Left ventricle myocardium superior (tissue), 1 donor: ENCODE measurements at regions not wholly inside any gene's neighbourhood (a gene's known extent, or its start where the extent isn't known, plus 50 kb on each side); places are given as distances from the start of the nearest gene placed in this dataset.

Experiments used
- ATAC-seq: fragments of 200-7000 bp; cut with Tn5 transposase; one replicate; pipeline ENCODE4 v1.9.1; 2020; ENCODE audit warnings: mild to moderate bottlenecking, moderate library complexity
- DNase-seq: peaks from one replicate; pipeline ENCODE4 v3.0.0-alpha.2; 2020
- intact Hi-C: fragments of 100-400 bp; cut with micrococcal nuclease; formaldehyde crosslinking; loops from one replicate; pipeline ENCODE4 v1.11.0; 2022
- donor health status: DM: no; HTN: yes; CAD: no; lungs with severe emphysema.

DNA sequence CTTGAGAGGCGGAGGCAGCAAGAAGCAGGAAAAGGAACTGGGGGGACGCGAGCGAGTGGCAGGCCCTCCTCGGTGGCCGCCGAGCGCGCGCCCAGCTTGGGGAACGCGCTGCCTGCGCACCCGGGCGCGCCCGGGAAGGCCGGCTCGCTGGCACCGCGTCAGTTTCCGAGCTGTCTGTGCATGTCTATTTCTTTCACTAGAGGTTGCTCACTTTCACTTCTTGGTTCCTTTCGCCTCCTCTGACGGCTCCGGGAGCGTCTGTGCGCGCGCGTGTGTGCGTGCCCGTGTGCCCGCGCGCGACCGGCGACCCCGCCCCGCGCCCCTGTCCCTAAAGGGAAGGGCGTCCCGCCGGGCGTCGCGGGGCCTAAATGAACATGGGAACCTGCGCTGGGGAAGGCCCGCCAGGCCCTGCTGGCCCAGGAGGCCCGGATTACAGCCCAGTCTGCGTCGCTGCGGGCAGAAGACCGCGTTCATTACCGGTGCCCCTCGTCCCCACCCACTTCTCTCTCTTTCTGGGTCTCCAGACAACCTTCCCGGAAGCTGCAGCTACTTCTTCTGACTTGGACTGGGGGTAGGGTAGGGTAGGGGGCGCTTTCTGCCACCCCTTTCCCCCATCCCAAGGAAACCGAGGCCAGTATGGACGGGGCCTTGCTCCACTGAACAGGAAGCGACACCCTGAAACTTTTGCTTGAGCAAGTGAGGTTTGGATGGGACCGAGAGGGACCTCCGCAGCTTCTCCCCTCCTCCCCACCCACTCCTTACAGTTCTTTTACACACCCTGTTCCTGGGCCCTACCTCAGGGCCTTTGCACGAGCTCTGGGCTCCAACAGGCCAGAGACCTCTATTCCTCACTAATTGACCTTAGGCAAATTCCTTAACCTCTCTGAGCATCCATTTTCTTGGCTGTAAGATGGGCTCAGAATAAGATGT is 205.8 kb upstream of the IER5L start:
- DNase-seq, result peak; percentile 92
- peak; percentile 92 for ATAC-seq
- intact Hi-C loops, result no loop called here

DNA sequence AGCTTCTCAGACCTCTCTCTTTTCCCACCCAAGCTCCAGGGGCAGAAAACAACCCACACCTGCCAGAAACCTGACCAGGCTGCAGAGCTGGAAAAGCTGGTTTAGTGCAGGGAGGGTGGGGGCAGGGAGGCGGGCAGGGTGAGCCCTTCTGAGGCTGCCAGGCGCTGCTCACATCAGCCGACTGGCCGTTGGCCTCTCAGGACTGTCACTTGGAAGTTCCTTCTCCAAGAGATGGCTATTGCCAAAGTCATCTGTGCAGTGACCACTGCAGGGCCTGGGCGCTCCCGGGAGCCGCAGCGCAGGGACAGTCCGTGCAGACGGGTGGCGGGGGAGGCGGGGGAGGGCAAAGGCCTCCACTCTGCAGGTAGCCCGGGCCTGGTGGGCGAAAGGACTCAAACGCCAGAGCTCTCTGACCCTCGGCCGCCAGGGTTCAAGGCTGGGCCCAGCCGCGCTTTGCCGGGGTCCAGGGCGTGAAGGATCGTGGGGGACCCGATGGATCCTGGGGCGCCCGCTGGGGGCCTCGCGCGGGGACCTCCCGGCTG is 205.0 kb upstream of the IER5L start:
- peak; percentile 76 for ATAC-seq
- peak; percentile 69 for DNase-seq
- intact Hi-C loops, result no loop called here

DNA sequence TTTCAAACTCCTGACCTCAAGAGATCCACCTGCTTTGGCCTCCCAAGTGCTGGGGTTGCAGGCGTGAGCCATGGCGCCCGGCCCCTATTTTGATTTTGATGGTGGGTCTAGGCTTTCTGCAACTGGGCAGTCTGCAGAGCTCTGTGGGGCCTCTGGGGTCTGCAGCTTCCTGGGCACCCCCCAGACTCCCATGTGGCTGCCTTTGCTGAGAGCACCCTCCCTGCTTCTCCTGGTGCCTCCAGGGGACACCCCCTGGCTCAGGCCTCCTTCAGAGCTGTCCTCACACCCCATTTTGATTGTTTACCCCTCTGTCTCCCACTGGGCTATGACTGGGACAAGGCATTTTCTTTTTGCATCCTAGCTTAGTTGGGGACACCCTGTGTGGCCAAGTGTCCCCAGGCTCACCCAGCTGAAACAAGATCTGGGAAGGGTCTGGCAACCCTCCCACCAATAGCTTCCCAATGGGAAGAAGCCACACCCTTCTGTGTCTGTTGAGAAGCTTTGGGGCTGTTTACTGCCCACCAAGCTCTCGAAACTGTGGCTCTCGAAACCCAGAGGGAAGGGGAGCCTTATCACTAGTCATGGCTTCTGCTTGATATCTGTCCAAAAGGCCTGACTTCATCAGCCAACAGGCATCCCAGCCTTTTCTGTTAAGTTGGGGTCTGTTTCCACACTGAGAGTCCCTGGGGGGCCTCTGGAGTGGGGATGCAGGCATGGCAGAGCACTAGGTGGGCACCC is 204.4 kb upstream of the IER5L start:
- no peak for DNase-seq
- peak; percentile 9 for ATAC-seq
- intact Hi-C loops, result no loop called here

DNA sequence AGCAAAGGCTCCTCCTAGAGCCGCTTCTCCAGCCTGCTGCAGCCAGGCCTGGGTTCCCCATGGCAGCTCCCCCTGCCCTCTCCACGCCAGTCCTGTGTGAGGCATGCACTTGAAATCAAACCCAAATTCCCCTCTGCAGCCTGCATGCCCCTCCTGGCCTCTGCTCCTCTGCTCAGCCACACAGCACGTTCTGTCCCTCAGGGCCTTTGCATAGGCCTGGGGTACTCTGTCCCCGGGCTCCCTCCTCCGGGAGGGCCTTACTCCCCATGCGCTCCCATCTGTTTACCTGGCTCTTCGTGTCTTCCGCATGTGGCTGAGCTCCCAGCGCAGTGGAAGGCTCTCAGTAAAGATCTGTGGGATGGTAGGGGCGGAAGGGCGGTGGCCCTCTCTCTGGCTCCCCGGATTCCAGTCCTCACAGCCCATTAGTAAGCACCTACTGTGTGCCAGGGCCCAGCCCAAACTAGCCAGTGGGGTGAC is 203.5 kb upstream of the IER5L start:
- no peak for ATAC-seq
- DNase-seq, result no peak
- intact Hi-C loops, result no loop called here

- ATAC-seq, result no peak
- intact Hi-C loops, result no loop called here
- no peak for DNase-seq
These were observed 202.9 kb upstream of the IER5L start for GRCh38 chr9:129380961-129381401.

DNA sequence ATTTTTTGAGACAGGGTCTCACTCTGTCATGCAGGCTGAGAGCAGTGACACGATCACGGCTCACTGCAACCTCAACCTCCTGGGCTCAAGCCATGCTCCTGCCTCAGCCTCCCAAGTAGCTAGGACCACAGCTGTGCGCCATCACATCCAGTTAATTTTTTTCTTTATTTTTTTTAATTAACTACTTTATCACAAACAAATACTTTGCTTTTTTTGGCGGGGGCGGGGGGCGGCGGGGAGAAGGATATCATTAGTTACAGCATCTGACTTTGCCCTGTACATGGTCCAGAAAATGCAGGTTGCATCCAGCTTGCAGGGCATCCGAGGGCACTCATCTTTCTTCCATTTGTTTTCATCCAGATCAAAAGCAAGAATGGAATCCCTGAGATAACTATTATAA is 201.8 kb upstream of the IER5L start:
- intact Hi-C loops, result no loop called here
- ATAC-seq (no peak), DNase-seq (no peak)

DNA sequence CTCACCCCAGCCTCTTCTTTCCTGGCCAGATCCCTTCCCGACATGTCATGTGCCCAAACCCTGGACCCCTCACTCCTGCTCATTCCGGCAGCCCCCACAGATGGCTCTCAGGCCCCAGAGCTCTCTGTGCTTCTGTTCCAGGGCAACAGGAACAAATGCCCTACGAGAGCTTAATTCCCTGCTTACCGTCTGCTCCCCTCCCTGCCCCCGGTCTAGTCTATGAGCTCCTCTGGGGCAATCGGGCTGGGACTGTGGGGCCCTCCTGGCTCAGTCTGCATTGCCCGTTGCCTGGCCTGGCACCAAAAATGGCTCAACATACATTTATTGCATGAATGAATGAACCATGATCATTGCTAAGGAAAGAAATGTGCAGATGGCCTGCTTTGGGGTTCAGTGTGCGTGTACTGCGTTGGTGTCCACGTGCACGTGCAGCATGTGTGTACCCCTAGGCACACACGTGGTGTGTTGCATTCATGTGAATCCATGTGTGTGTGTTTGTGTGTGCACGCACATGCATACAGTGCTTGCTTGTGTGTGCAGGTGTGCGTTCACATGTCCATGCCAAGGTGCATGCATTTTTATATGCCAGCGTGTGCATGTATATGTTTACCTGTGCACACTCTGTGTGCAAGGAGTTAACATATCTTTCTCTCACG is 201.2 kb upstream of the IER5L start:
- intact Hi-C loops, result no loop called here
- DNase-seq, result no peak
- no peak for ATAC-seq

DNA sequence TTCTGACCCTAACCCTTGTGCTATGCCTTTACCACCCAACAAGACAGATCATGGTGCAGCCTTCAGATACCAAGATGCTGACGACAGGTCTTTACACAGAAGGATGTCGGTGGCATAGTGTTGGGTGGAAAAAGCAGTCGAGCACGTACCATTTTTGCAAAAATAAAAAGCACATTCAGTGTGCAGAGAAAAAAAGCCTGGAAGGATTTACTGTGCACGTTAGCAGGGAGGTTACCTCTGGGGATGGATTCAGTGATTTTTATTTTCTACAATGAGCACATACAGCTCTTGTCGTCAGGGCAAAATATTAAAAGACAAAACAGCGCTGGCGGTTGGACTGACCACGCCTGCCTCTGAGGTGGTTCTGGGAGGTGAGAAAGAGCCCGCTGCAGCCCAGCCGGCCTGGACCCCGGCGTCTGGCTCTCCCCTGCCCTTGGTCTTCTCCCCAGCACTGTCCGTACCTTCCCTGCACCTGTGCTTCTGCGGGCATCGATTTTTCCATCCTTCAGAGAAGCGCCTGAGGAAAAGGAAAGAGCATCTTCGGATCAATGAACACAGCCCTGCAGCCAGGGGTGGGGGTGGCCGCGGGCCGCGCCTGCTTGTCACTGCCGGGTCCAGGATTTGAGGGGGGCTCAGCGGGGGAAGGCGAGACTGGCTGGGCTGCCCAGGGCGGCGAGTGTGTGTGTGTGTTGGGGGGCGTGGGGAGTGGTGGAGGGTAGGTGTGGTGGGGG is 200.0 kb upstream of the IER5L start:
- ATAC-seq (no peak), DNase-seq (no peak)
- intact Hi-C loops, result no loop called here

- no peak for ATAC-seq
- DNase-seq, result no peak
- intact Hi-C loops, result no loop called here
These were observed 199.1 kb upstream of the IER5L start for GRCh38 chr9:129377181-129377580.

GRCh38 chr9:129375845-129376244 is 197.8 kb upstream of the IER5L start:
- intact Hi-C loops, result no loop called here
- ATAC-seq (no peak), DNase-seq (no peak)

GRCh38 chr9:129374651-129375050 is 196.6 kb upstream of the IER5L start:
- ATAC-seq (no peak), DNase-seq (no peak)
- intact Hi-C loops, result no loop called here

DNA sequence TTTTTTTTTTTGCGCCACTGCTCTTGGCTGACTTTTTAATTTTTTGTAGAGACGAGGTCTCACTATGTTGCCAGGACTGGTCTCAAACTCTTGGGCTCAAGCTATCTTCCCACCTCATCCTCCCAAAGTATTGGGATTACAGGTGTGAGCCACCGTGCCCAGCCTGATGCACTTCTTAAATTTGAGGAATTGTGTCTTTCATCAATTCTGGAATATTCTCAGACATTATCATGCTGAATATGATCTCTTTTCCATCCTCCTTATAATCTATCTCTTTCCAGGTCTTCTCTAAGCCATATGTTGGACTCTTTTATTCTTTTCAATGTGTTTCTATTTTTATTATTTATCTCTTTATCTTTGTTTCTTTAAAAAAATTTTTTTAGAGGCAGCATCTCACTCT is 196.2 kb upstream of the IER5L start:
- intact Hi-C loops, result no loop called here
- ATAC-seq (no peak), DNase-seq (no peak)

GRCh38 chr9:129373361-129373760 is 195.3 kb upstream of the IER5L start:
- DNase-seq (no peak), ATAC-seq (no peak)
- intact Hi-C loops, result no loop called here

DNA sequence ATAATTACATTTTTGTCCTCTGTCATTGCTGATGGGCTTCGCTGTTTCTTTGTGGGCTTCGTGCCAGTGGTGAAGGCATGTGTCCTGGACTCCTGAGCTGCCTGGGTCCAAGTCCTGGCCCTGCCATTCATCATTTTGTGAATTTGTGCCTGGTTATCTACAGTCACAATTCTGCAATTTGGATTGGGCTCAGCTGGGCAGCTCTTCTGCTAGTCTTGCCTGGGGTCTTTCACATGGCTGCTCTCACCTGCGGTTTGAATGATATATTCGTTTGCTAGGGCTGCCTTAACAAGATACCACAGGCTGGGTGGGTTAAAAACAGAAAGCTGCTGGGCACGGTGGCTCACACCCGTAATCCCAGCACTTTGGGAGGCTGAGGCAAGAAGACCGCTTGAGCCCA is 192.7 kb upstream of the IER5L start:
- ATAC-seq (no peak), DNase-seq (no peak)
- intact Hi-C loops, result no loop called here

GRCh38 chr9:129368444-129368978 is 190.4 kb upstream of the IER5L start:
- intact Hi-C loops, result no loop called here
- ATAC-seq, result no peak
- DNase-seq, result no peak

GRCh38 chr9:129367287-129367686 is 189.2 kb upstream of the IER5L start:
- ATAC-seq, result no peak
- intact Hi-C loops, result no loop called here
- DNase-seq, result no peak

- ATAC-seq (no peak), DNase-seq (no peak)
- intact Hi-C loops, result no loop called here
These were observed 187.1 kb upstream of the IER5L start for GRCh38 chr9:129365196-129365595.

DNA sequence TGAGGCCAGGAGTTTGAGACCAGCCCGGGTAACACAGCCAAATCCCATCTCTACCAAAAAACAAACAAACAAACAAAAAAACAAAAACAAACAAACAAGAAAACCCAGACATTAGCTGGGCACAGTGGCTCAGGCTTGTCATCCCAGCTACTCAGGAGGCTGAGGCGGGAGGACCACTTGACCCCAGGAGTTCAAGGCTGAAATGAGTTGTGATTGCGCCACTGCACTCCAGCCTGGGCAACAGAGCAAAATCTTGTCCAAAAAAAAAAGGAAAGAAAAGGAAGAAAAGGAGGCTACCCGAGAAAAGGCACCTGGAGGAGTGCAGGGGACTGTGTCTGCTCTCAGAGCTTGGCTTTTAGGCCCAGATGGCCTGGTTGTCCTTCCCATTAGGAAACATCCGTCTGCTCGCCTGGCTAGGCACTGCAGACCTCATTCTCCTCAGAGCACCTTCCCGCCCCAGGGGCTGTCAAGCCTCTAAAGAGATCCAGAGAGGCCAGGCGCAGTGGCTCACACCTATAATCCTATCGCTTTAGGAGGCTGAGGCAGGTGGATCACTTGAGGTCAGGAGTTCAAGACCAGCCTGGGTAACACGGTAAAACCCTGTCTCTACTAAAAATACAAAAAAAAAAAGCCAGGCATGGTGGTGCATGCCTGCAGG is 185.3 kb upstream of the IER5L start:
- DNase-seq (no peak), ATAC-seq (no peak)
- intact Hi-C loops, result no loop called here
